K562 (cell line): ENCODE measurements at regions not wholly inside any gene's neighbourhood (a gene's known extent, or its start where the extent isn't known, plus 50 kb on each side); places are given as distances from the start of the nearest gene placed in this dataset.
A peak's percentile ranks its signal among the peaks of the same experiment; 100 is the strongest.
"Not testable (repeated sequence)": the region's sequence is repeated elsewhere in the genome, so short reads cannot be mapped to it uniquely, and the experiment has no call there.

Experiments
- ATAC-seq: fragments of 200-7000 bp; cut with Tn5 transposase; 3 replicates; pipeline ENCODE4 v1.9.1; 2020; ENCODE audit warnings: moderate library complexity
- BruUV-seq: library from RNA; stranded (reverse); fragments of 400-500 nt; replicated peaks from 2 replicates; lab custom pipeline; 2021; lab: Mats Ljungman, UMichigan
- CTCF ChIA-PET: fragments of 300-600 bp; formaldehyde crosslinking; extraction: SDS; loops from one replicate; lab custom pipeline; 2021; ENCODE audit warnings: low intra/inter-chr PET ratio; lab: Yijun Ruan, JAX
- POLR2A ChIA-PET: fragments of 300-600, 350-650 bp; sonication (Branson Sonifier 250); formaldehyde crosslinking; extraction: SDS; loops from one replicate; lab custom pipeline; 2021; ENCODE audit warnings: antibody characterized with exemption, inconsistent platforms; lab: Yijun Ruan, JAX
- DNase-seq, 4 experiments: peaks; one replicate each; pipeline versions ENCODE4 v3.0.0 to v3.0.0-alpha.2; 2011 to 2018; ENCODE audit warnings: low spot score in 3 of 4, mixed read lengths in 3 of 4; ENCODE audit errors: extremely low read depth in 1 of 4
- FAIRE-seq: peaks from 2 replicates; lab custom pipeline; 2011; peaks lifted over from hg19 to GRCh38; lab: Jason Lieb, UNC
- H2AFZ ChIP-seq: 2 replicates; pipeline ENCODE4 v1.6.0; 2011; ENCODE audit warnings: low read depth, low read length, control low read depth, inconsistent platforms
- H3K27ac ChIP-seq: fragments of 200-600 bp; 3 replicates; pipeline ENCODE4 v1.8.0; 2011; ENCODE audit warnings: low read depth, mild to moderate bottlenecking, control low read depth, inconsistent platforms, low read length, moderate library complexity, mixed read lengths; ENCODE audit errors: extremely low read depth
- H3K27me3 ChIP-seq, 2 experiments: fragments of 300-600 bp in 1 of 2; 2 replicates in 1 of 2; 3 replicates in 1 of 2; pipeline versions ENCODE4 v1.6.0 to v1.8.0; 2011; ENCODE audit warnings: inconsistent platforms in 2 of 2, low read length in 2 of 2, mild to moderate bottlenecking in 1 of 2, mixed read lengths in 1 of 2, moderate library complexity in 1 of 2; ENCODE audit not compliant: control insufficient read depth in 2 of 2, insufficient read depth in 2 of 2
- H3K36me3 ChIP-seq: fragments of 300-600 bp; 3 replicates; pipeline ENCODE4 v1.8.0; 2011; ENCODE audit warnings: mild to moderate bottlenecking, low read length, inconsistent platforms; ENCODE audit not compliant: control insufficient read depth, insufficient read depth
- H3K4me1 ChIP-seq, 2 experiments: fragments of 200-600 bp in 1 of 2; replicated peaks in 1 of 2; 2 replicates in 1 of 2; 3 replicates in 1 of 2; pipeline versions ENCODE4 v1.5.1 to v1.8.0; 2011; ENCODE audit warnings: inconsistent platforms in 2 of 2, low read length in 2 of 2, mild to moderate bottlenecking in 1 of 2, mixed read lengths in 1 of 2, moderate library complexity in 1 of 2; ENCODE audit not compliant: control insufficient read depth in 2 of 2, insufficient read depth in 2 of 2
- H3K4me2 ChIP-seq: 2 replicates; pipeline ENCODE4 v1.6.1; 2011; ENCODE audit warnings: low read length, control low read depth, inconsistent platforms, mixed read lengths; ENCODE audit not compliant: insufficient read depth
- H3K4me3 ChIP-seq: fragments of 200-600 bp; sonication (generic), shearing (Covaris generic); 2 replicates; pipeline ENCODE4 v1.5.1; 2016; ENCODE audit warnings: control low read depth, inconsistent platforms
- H3K79me2 ChIP-seq: fragments of 200-600 bp; 3 replicates; pipeline ENCODE4 v1.8.0; 2011; ENCODE audit warnings: low read length, inconsistent platforms; ENCODE audit not compliant: control insufficient read depth, insufficient read depth
- H3K9ac ChIP-seq, 2 experiments: 2 replicates each; pipeline versions ENCODE4 v1.6.0 to v1.6.1; 2011; ENCODE audit warnings: low read depth in 2 of 2, low read length in 2 of 2, control low read depth in 1 of 2, inconsistent platforms in 1 of 2, mild to moderate bottlenecking in 1 of 2, mixed read lengths in 1 of 2; ENCODE audit not compliant: insufficient read depth in 1 of 2
- H3K9me1 ChIP-seq: one replicate; pipeline ENCODE4 v1.6.0; 2011; ENCODE audit warnings: inconsistent platforms, mild to moderate bottlenecking, low read length, moderate library complexity; ENCODE audit not compliant: control insufficient read depth, insufficient read depth
- H3K9me3 ChIP-seq: replicated peaks from 2 replicates; pipeline ENCODE4 v1.5.1; 2011; ENCODE audit warnings: low read depth, low read length, inconsistent platforms; ENCODE audit not compliant: control insufficient read depth, insufficient read depth
- H4K20me1 ChIP-seq: replicated peaks from 2 replicates; pipeline ENCODE4 v1.6.1; 2011; ENCODE audit warnings: low read length, inconsistent platforms, mixed read lengths; ENCODE audit not compliant: control insufficient read depth, insufficient read depth
- BRCA1 ChIP-seq, 2 experiments: fragments of 450-650 bp in 1 of 2; sonication (generic) in 1 of 2; formaldehyde crosslinking in 1 of 2; IDR thresholded peaks; 2 replicates each; pipeline versions ENCODE4 v1.5.0 to v1.6.1; 2017 to 2020; ENCODE audit warnings: mild to moderate bottlenecking in 1 of 2, missing genetic modification reagents in 1 of 2
- C11orf30 ChIP-seq: fragments of 450-650 bp; IDR thresholded peaks from 2 replicates; pipeline ENCODE4 v1.6.1; 2016; ENCODE audit warnings: low read depth, mild to moderate bottlenecking
- EHMT2 ChIP-seq: fragments of 450-650 bp; IDR thresholded peaks from 2 replicates; pipeline ENCODE4 v1.6.1; 2018; ENCODE audit warnings: antibody characterized with exemption
- ESRRB ChIP-seq: fragments of 250-450 bp; sonication (Bioruptor Pico); IDR thresholded peaks from 2 replicates; pipeline ENCODE4 v1.5.0; 2020; ENCODE audit warnings: mild to moderate bottlenecking, moderate library complexity, borderline replicate concordance
- FOS ChIP-seq: IDR thresholded peaks from 3 replicates; pipeline ENCODE4 v1.6.1; 2011; ENCODE audit not compliant: insufficient read length; ENCODE audit errors: extremely low read depth
- KLF10 ChIP-seq: fragments of 250-450 bp; sonication (Bioruptor Pico); IDR thresholded peaks from 2 replicates; pipeline ENCODE4 v1.6.1; 2021; ENCODE audit warnings: matching md5 sums
- KLF13 ChIP-seq: fragments of 450-650 bp; IDR thresholded peaks from 2 replicates; pipeline ENCODE4 v1.6.1; 2016; ENCODE audit warnings: missing genetic modification characterization, low read depth, mild to moderate bottlenecking, missing compliant biosample characterization, moderate library complexity, borderline replicate concordance
- MCM5 ChIP-seq: fragments of 450-650 bp; IDR thresholded peaks from 2 replicates; pipeline ENCODE4 v1.6.1; 2016; ENCODE audit warnings: low read depth
- TCFL5 ChIP-seq: fragments of 250-450 bp; sonication (Bioruptor Pico); conservative IDR thresholded peaks from 2 replicates; pipeline ENCODE4 v1.6.1; 2021; ENCODE audit warnings: mild to moderate bottlenecking, moderate library complexity, matching md5 sums
- ZNF133 ChIP-seq: fragments of 250-450 bp; sonication (Bioruptor Pico); IDR thresholded peaks from 2 replicates; pipeline ENCODE4 v1.4.0; 2020; ENCODE audit warnings: mild to moderate bottlenecking
- ZNF609 ChIP-seq: sonication (generic); formaldehyde crosslinking; IDR thresholded peaks from 2 replicates; pipeline ENCODE4 v1.8.1; 2023; ENCODE audit warnings: missing genetic modification reagents, mild to moderate bottlenecking, borderline replicate concordance
- WGBS: fragments of 100-300 bp; shearing (Covaris generic); methylation state at CpG from one replicate; pipeline ENCODE4 v1.1.6; 2016; ENCODE audit warnings: low coverage, mixed read lengths; ENCODE audit not compliant: insufficient coverage; ENCODE audit errors: missing lambda C conversion rate; 5-methylcytosine and 5-hydroxymethylcytosine counted together
- in situ Hi-C: fragments of 300-500 bp; cut with MboI; formaldehyde crosslinking; loops from 4 replicates; pipeline ENCODE4 v1.15.0; 2018; ENCODE audit warnings: inconsistent platforms, mixed read lengths
- intact Hi-C: fragments of 100-400 bp; cut with micrococcal nuclease; formaldehyde crosslinking; loops from 2 replicates; pipeline ENCODE4 v1.14.2; 2022

- H3K27ac ChIP-seq, H3K9me1 ChIP-seq, H3K4me3 ChIP-seq, H4K20me1 ChIP-seq, H3K79me2 ChIP-seq, H3K9ac ChIP-seq, H3K4me1 ChIP-seq, intact Hi-C loops, DNase-seq, H3K4me2 ChIP-seq, BruUV-seq, H2AFZ ChIP-seq, H3K27me3 ChIP-seq, CTCF ChIA-PET, H3K9me3 ChIP-seq, in situ Hi-C loops: not testable (repeated sequence)
- H3K36me3 ChIP-seq, result peaks cover 25% of the 10 kb centered on the region; the same call in 2 of the 3 replicates
- ATAC-seq (peak; percentile 50; the same call in 1 of the 3 replicates), FAIRE-seq (peak; percentile 51)
- 41% methylated on average over 2 of the region's 2 CpGs for WGBS
- TF ChIP-seq EHMT2, result 0 out of 2 replicates have a peak, but pooled peaks have one; percentile 21
- POLR2A ChIA-PET, result interaction anchor here (1.2 kb wide), 1 partner anchor 8 kb away, joined by 4 read pairs; no protein-coding TSS in a partner anchor
Measured at GRCh38 chr4:123026015-123026414, 103.6 kb upstream of the NUDT6 start.

GRCh38 chr4:123031664-123032063, 109.3 kb upstream of the NUDT6 start:
- in situ Hi-C loops, result no loop called here
- no peak for ATAC-seq
- Histone ChIP-seq H3K27ac (no peak overlapping the region), H4K20me1 (no peaks in the 10 kb centered on the region), H3K4me3 (no peak overlapping the region), H3K27me3 (no peaks in the 10 kb centered on the region), H3K79me2 (no peaks in the 10 kb centered on the region; the same call in 2 of the 3 replicates), H3K4me1 (no peaks in the 10 kb centered on the region), H2AFZ (no peak overlapping the region), H3K9ac (no peak overlapping the region), H3K36me3 (peaks cover 26% of the 10 kb centered on the region; the same call in 2 of the 3 replicates), H3K4me2 (no peak overlapping the region), H3K9me1 (no peaks in the 10 kb centered on the region), H3K9me3 (no peaks in the 10 kb centered on the region)
- POLR2A ChIA-PET, result no interaction called here
- WGBS, result 97% methylated on average over 2 of the region's 2 CpGs
- CTCF ChIA-PET, result no interaction called here
- no peak for FAIRE-seq
- no peak for DNase-seq
- BruUV-seq, result no TSS peak
- intact Hi-C loops, result no loop called here
- TF ChIP-seq ESRRB (no peak), ZNF133 (no peak), TCFL5 (no peak), ZNF609 (CRISPR knock-in tag) (no peak), BRCA1 (IDR thresholded peaks at IDR 0.05) (no peak), BRCA1 (CRISPR knock-in tag; IDR thresholded peaks at IDR 0.05) (no peak), C11orf30 (no peak), FOS (no peak), MCM5 (no peak), KLF10 (CRISPR knock-in tag) (no peak), KLF13 (tag) (no peak)
